NCI-H82 treated with DMSO at 0.1 percent for 48 hours (cell line): ENCODE measurements at regions not wholly inside any gene's neighbourhood (a gene's known extent, or its start where the extent isn't known, plus 50 kb on each side); places are given as distances from the start of the nearest gene placed in this dataset.

Experiments used
- DNase-seq: peaks from one replicate; lab custom pipeline; 2025; ENCODE audit not compliant: unreplicated experiment; lab: John Stamatoyannopoulos, UW

- no peak for DNase-seq
Measured at GRCh38 chr1:98385652-98386051, 275.9 kb upstream of the SNX7 start.

GRCh38 chr1:98384461-98385141, 276.9 kb upstream of the SNX7 start:
- DNase-seq, result no peak

- DNase-seq, result no peak
Measured at GRCh38 chr1:98382986-98383740, 278.4 kb upstream of the SNX7 start.

GRCh38 chr1:98382586-98382985, 278.9 kb upstream of the SNX7 start:
- no peak for DNase-seq

- DNase-seq, result no peak
Measured at GRCh38 chr1:98374098-98374497, 287.4 kb upstream of the SNX7 start.

- no peak for DNase-seq
Measured at GRCh38 chr1:98373056-98373455, 288.5 kb upstream of the SNX7 start.

- no peak for DNase-seq
Measured at GRCh38 chr1:98371764-98372163, 289.8 kb upstream of the SNX7 start.

- no peak for DNase-seq
Measured at GRCh38 chr1:98369463-98369862, 292.1 kb upstream of the SNX7 start.

GRCh38 chr1:98368995-98369394, 292.5 kb upstream of the SNX7 start:
- no peak for DNase-seq

- no peak for DNase-seq
Measured at GRCh38 chr1:98367426-98367825, 294.1 kb upstream of the SNX7 start.

GRCh38 chr1:98366343-98366742, 295.2 kb upstream of the SNX7 start:
- no peak for DNase-seq

GRCh38 chr1:98364544-98364943, 297.0 kb upstream of the SNX7 start:
- no peak for DNase-seq

GRCh38 chr1:98360864-98361263, 300.7 kb upstream of the SNX7 start:
- DNase-seq, result no peak

- no peak for DNase-seq
Measured at GRCh38 chr1:98355656-98356383, 305.7 kb upstream of the SNX7 start.

GRCh38 chr1:98352378-98352777, 309.1 kb upstream of the SNX7 start:
- no peak for DNase-seq

GRCh38 chr1:98351561-98351960, 310.0 kb upstream of the SNX7 start:
- DNase-seq, result no peak

- DNase-seq, result no peak
Measured at GRCh38 chr1:98345417-98345816, 316.1 kb upstream of the SNX7 start.

GRCh38 chr1:98344731-98345130, 316.8 kb upstream of the SNX7 start:
- DNase-seq, result no peak

- no peak for DNase-seq
Measured at GRCh38 chr1:98342566-98342965, 319.0 kb upstream of the SNX7 start.

GRCh38 chr1:98340511-98340910, 321.0 kb upstream of the SNX7 start:
- DNase-seq, result no peak

- DNase-seq, result no peak
Measured at GRCh38 chr1:98336472-98337083, 324.9 kb upstream of the SNX7 start.

GRCh38 chr1:98333936-98334335, 327.6 kb upstream of the SNX7 start:
- DNase-seq, result peak; percentile 48
